HG03064 (cell line): ENCODE measurements at regions not wholly inside any gene's neighbourhood (a gene's known extent, or its start where the extent isn't known, plus 50 kb on each side); places are given as distances from the start of the nearest gene placed in this dataset.
"Not testable (repeated sequence)": the region's sequence is repeated elsewhere in the genome, so short reads cannot be mapped to it uniquely, and the experiment has no call there.

ENCODE experiments used
- ATAC-seq: cut with Tn5 transposase; IDR thresholded peaks from one replicate; pipeline ENCODE4 v1.9.1; 2021; ENCODE audit warnings: low read depth; ENCODE audit not compliant: unreplicated experiment

DNA sequence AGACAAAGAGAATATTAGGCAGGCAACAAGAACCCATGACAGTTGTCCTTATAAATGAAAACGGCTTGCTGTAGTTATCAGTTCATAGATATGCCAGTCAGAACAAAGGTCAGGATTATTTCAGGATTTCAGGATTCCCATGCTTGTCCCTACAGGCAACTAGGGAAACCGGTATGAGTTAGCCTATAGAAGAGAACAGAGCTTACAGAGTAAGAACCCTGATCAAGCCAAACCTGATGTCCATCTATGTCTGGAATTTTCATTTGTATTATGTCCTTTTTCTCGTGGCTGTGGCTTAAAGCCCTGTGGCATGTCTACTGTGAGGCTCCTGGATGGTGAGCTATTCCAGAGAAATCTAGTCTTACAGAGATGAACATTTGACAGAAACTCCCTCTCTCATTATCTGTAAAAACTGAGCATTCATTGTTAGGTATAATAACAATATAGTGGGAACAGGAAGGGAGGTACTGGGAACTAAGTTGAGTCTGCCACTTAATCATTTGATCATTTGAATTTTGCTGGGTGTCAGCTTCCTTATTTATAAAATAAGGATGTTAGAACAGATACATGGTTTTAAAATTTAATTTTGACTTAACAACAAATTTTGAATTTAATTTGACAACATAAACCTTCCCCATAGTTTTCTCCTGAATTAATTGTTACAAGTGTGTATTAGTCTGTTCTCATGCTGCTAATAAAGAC lies 129.5 kb upstream of the KLF3 start:
- ATAC-seq = no peak

DNA sequence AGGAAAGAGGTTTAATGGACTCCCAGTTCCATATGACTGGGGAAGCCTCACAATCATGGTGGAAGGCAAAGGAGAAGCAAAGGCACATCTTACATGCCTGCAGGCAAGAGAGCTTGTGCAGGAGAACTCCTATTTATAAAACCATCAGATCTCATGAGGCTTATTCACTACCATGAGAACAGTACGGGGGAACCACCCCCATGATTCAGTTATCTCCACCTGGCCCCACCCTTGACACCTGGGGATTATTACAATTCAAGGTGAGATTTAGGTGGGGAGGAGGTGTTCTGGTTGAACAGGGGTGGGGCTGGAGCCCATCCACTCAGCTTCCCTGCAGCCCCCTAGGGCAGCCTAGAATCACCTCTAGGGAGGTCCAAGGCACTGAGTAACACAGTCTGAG lies 128.9 kb upstream of the KLF3 start:
- ATAC-seq = not testable (repeated sequence)

DNA sequence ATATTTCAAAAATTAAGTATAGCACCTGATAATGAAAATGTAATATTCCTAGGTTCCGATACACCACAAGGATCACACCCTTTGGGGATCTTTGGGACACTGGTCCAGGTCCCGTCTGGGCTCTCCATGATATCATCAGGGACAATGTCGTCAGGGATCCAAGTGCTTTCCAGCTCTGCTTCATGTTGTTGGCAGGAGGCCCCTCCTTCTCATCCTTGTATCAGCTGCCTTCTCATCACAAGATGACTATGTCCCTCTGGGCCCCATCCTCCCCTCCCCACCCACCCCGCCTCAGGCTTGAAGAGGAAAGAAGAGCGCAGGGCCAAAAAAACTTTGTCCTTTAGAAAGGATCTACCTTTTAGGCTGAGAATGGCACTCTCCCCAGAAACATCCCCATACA lies 128.3 kb upstream of the KLF3 start:
- ATAC-seq = no peak

DNA sequence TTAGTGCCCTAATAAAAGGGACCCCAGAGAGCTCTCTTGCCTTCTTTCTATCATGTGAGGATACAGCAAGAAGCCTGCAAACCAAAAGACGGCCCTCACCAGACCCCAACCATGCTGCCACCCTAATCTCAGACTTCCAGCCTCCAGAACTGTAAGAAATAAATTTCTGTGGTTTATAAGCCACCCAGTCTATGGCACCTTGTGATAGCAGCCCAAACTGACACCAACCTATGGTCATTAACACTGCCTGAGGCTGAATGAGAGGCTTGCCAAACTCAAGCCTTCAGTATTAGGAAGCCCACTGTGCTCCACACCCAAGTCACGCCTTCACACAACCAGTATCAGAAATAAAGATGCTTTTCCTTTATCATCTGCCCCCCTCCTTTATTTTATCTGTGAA lies 127.3 kb upstream of the KLF3 start:
- ATAC-seq = no peak

DNA sequence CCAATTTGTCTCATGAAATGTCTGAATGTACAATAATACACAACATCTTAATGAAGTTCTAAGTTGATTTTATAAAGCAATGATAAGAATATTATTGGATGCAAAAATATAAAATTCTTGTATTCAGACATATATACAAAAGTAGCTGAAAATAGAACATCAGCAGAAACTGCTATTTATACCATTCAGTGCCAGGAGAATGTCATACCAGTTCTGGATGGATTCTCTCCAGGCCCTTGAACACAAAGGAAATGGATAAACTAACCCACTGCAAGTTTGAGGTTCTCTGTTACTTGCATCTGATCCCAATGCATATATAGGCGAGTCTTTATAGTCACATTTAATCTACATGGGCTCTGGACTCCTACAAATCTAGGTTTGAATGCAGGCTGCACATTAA lies 126.3 kb upstream of the KLF3 start:
- ATAC-seq = no peak

DNA sequence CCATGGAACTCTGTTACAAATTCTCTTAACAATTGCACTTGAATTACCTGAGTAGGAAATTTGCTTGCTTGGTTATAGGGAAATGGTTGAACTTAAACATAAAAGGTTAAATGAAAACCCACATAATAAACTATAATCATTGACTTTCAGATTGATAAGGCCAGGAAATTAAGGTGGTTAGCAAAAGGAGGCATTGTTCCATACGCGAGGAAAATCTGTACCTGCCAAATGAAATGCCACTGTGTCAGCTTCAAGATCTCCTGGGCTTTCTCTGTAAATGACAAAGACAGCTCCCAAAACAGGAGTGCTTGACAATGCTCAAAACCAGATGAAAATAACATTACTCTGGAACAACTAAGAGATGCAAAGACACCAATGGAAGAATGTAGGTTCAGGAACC lies 125.5 kb upstream of the KLF3 start:
- no peak for ATAC-seq

DNA sequence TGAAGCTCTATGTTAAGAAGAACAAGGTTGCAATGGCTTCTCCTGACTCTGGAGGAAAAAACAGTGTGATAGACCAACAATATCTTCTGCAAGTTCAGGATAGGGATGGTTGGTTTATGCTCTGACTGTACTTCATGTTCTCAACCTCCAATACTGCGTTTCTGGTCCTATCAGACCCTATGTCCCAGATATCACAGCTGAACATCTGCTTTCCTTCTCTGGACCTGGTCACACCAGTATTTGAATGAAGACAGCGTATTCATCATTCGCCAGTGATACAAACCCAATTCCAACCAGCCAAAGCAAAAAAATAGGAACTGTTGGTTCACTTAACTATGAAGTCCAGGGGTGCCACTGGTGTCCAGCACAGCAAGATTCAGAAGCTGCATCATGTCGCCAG lies 124.5 kb upstream of the KLF3 start:
- no peak for ATAC-seq

DNA sequence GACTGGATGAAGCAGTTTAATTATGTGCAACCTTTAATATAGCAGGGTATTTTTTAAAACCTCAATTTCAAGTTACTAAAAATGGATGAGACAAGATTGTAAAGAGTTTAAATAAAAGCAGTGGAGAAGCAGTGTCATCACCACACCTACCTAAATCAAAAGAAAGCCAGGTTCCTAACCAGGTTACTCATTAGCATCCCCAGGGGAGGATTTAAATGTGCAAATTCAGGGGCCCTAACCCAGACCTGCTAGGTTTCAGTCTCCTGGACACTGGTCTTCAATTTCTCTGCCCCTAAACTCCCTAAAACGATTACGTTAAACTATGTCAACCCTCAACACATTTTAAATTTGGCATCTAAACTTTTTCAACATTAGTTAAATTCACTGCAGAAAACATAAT lies 116.9 kb upstream of the KLF3 start:
- no peak for ATAC-seq

DNA sequence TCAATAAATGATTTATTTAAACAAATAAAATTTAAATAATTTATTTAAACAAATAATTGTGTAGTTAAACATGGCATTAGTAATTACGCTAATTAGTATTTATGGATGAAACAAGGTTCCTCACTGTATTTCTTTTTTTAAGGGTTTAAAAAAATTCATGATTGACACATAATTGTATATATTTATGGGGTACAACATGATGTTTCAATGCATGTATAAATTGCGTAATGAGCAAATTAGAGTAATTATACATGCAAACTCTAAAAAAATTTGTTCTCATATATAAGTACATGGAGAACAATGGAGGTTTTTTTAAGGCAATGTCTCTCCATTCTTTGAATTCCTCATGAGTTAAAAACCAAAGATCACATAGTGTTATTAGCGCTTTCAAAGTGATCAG lies 115.7 kb upstream of the KLF3 start:
- no peak for ATAC-seq

DNA sequence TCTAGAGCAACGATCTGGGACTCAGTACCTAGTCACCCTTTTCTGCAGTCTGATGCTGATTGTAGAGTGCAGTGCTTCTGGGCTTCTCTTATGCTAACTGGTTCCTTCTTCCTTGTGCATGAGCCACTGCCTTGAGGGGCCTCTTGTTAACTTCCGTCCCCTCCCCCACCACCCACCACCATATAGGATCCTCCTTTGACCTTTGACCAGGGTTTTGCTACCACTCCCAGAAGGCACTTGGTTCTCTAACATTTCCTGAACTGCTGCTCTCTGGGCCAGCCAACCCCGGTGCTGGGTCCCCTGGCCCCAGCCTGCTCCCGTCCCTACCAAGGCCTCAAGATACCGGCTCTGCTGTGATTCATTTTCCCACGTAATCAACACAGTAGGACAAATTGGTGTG lies 104.6 kb upstream of the KLF3 start:
- ATAC-seq = no peak

DNA sequence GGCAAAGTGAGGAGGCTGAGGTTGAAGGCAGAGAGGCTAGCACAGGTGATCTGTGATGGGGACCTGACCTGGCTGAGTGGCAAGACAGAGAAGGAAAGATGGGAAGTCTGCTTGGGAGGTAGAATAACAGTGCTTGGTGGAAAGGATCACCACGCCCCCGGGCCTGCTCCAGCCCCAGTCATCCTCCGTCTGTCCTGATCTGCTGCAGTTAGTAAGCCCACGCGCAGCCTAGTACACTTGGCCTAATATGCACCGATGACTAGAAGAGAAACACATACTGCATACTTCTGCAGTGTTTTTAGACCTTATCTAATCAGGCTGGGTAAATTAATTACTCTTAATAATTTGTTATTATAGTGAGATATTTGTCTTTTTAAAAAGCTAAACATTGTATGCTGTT lies 103.7 kb upstream of the KLF3 start:
- ATAC-seq = no peak

DNA sequence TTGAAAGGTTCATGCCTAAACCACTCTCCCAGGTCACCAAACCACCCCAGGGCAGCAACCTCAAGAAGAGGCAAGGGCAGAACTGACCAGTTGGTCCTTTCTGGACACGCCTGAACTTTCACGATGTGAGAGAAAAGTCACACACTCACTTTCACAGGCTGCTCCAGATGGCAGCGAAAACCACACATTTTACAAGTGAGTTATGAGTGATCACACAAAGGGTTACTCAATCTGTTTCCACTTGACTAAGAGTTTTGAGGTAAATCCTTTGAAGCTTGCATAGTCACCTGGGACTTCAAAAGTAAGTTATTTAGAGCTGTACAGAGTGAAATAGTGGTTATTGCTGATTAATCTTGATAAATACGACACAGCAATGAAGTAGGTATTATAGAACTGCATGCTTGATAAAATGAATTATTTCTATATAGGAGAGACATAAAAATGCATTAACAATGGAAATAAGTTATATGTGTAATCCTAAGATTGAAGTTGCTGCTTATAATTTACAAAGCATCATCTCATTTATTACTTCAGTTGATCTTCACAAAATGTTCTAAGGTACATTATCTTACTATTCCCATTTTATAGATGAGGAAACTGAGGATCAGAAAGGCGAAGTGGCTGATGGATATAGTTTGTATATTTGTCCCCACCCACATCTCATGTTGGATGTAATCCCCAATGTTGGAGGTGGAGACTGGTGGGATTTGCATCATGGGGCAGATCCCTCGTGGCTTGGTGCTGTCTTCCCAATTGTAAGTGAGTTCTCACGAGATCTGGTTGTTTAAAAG lies 103.0 kb upstream of the KLF3 start:
- peak; percentile 86 for ATAC-seq

DNA sequence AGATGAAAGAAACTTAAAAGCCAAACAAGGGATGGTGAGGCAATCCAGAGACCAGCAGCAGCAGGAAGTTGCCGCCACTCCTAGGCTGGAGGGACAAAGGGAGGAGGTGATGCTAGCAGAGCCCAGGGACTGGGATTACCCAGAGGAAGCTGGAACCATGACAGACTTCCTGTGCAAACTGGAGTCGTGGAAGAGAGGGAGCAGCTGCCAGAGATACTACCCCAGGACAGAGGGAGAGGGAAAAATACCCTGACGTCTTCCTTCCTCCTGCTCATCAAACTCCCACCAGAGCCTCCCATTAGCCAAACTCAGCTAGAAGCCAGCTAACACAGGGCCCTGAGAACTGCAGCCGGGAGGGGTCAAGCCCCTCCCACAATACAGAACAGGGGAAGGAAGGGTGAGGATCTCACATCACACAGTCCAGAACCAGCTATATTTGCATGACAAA lies 101.2 kb upstream of the KLF3 start:
- ATAC-seq = no peak

DNA sequence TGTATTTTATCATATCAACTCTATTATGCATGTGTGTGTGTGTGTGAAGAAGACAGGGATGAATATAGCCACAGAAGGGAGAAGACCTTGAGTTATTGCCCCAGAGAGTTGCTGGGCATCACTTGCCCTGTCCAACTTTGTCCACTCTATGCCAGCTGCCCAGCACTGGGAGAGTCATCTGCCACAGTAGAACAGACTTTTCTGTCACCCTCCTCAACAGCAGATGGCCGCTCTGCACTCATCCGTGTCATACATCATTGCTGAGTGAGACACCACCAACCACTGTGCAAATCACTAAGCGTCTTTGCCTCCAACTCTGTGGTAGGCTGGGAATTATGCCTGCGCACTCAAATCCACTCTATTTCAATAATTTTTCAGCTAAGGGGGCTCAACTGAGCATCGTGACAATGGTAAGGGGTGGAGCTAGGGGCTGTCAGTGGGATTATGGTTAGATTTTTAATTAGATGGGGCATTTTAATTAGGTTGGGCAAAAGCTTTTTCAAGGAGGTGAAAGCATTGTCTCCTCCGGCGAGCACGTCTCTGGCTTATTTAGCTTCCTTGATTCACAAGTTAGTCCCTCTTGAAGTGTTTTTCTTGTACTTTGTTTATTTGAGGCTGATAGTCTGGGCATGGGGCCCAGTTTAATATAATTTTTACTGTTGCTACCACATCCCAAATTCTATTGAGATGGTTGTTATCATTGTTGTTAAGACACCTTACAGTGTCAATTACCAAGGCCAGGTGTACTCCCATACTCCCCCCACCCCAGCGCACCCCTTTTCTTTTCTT lies 100.1 kb upstream of the KLF3 start:
- ATAC-seq = no peak

DNA sequence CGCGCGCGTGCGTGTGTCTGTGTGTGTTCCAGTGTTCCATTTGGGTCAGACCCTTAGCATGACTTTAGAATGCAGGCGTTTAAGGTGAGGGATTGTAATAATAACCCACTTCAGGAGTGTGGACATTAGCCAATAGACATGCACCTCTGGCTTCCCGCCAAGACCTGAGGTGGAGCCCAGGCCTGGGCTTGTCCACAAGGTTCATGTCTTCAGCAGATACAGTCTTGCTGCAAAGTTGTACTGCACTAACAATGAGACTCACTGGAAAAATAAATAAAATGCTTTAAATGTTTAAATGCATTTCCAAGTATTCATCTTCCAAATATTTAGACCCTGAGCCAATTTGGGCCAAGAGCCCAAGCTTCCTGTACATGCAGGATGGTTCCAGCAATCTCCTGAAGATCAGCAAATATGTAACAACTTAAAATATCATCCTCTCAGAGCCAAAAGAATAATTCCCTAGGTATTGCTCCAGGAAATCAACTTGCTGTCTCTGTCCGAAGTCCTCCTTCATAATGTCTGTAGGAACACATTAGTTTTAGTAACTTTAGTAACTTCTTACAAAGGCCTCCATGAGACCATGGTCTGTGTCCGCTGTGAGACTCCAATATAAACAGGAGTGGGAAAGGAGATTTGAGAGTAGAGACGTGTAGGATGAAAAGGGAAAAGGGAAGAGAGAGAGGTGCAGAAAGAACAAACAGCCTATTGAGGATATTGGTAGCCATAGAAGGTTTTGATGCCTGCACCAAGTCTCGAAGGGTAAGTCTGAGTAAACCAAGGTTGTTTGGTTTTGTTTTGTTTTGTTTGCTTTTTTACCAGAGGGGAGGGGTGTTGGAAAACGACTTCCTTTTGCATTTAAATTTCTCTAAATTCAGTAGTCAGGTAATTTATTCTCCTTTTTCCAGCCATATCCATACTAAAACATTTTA lies 98.5 kb upstream of the KLF3 start:
- no peak for ATAC-seq

DNA sequence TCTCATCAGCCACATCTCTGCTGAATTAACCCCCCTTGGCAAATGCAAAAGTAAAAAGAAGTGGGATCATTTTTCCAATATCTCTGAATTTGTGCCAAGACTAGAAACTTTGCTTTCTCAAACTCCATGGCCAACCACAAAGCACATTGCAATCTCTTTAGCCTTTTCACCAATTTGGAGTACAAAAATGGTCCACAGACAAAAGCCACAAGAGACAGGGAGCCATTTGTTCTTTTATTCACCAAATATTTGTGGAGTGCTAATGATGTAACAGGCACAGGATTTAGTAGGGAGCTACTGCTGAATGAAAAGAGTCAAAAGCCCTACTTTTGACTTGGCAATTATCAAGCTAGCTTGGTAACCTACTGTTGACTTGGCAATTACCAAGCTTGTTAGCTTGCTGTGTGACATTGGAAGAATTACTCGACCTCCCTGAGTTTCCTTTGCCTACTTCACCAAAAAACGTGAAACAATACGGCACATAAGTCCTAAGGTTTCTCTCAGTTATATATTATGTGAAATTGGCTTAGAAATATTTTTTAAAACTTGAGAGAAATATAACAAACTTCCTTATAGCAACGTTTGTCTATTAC lies 97.1 kb upstream of the KLF3 start:
- no peak for ATAC-seq

DNA sequence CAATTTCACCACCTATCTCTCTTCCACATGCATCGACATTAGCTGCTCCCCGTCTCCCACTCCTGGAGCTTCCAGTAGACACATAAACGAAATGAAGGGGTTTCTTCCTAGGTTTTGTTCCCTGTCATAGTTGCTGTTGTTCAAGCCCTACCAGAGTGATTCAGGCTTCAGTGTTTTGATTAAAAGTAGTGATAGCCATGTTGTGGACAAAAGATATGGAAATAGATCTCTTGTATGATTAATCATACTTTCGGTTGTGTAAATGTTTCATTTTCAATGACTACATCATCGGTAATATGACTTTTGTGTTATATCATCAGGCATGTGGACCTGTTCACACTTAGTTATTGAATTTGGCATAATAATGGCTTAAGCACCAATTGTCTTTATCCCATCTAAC lies 96.5 kb upstream of the KLF3 start:
- no peak for ATAC-seq

DNA sequence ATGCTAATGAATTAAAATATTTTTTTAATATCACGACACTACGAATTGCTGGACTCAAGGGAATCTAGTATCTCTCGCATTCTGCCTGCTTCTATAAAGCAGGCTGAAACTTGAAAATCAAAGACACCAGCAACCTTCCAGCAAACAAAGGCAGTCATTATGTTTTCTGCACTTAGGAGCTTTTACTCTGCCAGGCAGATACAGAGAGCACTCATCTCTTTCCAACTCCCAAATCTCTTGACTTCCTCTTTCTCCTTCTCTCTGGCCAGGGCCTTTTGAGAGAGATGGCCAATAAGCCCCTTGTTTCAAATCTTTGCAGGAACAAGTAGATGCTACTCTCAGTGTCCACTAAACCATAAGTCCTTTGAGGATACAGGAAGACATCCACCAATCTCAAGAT lies 95.2 kb upstream of the KLF3 start:
- no peak for ATAC-seq

DNA sequence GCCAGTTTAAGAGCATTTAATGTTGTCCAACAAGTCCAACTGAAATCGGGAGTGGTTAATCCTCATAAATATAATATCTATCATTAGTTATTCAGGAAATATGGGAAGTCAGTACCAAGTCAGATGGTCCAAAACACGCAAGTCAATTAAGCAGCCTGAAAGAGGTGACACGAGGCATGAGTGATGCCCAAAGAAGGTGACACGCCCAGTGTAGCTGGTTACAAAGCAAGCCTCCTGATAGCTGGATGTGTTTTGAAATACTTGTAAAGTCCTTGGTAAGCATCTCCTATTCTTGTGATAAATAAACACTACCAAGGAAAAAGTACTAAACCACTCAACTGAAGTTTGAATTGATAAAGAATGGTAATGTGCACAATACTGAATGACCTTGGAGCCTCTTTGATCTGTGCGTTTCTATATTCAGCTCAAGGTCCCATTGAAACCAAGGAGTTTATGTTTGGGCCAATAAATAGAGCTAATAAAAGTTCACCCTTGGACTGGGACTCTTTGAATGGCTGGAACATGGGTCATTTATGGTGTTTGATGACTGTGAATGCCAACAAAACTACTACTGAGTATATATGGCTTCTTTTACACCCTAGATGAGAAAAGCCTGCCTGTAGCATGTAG lies 93.2 kb upstream of the KLF3 start:
- no peak for ATAC-seq

DNA sequence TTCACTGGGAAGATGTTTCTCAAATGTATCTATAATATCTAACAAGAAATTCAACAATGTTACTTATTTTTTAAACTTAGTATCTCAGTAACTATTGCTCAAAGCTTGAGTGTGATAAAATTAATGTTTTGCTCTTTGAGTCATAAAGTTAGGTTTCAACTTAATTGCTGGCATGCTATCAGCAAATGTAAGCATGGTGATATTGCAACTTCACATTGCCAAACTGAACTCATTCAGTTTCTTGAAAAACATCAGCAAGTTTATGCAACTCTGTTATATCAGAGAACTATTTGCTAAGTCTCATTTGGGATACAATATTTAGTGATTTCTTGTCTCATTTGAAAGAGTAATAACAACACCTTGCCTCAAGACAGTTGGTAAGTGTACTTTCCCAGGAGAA lies 91.2 kb upstream of the KLF3 start:
- no peak for ATAC-seq
